GM21717 (cell line): ENCODE measurements at regions not wholly inside any gene's neighbourhood (a gene's known extent, or its start where the extent isn't known, plus 50 kb on each side); places are given as distances from the start of the nearest gene placed in this dataset.

Source experiments
- ATAC-seq: cut with Tn5 transposase; IDR thresholded peaks from one replicate; pipeline ENCODE4 v1.9.1; 2021; ENCODE audit warnings: mild to moderate bottlenecking, moderate library complexity; ENCODE audit not compliant: unreplicated experiment

GRCh38 chr16:52237823-52238222 is 309.1 kb downstream of the TOX3 start:
- ATAC-seq, result no peak

GRCh38 chr16:52235186-52235585 is 311.8 kb downstream of the TOX3 start:
- no peak for ATAC-seq

- ATAC-seq, result no peak
Measured at GRCh38 chr16:52234626-52235025, 312.3 kb downstream of the TOX3 start.

- no peak for ATAC-seq
Measured at GRCh38 chr16:52229471-52229870, 317.5 kb downstream of the TOX3 start.

GRCh38 chr16:52227851-52228250 is 319.1 kb downstream of the TOX3 start:
- no peak for ATAC-seq

- ATAC-seq, result no peak
Measured at GRCh38 chr16:52212841-52213240, 334.1 kb downstream of the TOX3 start.

- ATAC-seq, result no peak
Measured at GRCh38 chr16:52209227-52209626, 337.7 kb downstream of the TOX3 start.

- ATAC-seq, result no peak
Measured at GRCh38 chr16:52203096-52203495, 343.8 kb downstream of the TOX3 start.

GRCh38 chr16:52193441-52193840 is 353.5 kb downstream of the TOX3 start:
- no peak for ATAC-seq

GRCh38 chr16:52191531-52192134 is 355.3 kb downstream of the TOX3 start:
- peak; percentile 72 for ATAC-seq

- no peak for ATAC-seq
Measured at GRCh38 chr16:52184336-52184735, 362.6 kb downstream of the TOX3 start.

- ATAC-seq, result no peak
Measured at GRCh38 chr16:52182840-52183239, 364.1 kb downstream of the TOX3 start.

- no peak for ATAC-seq
Measured at GRCh38 chr16:52174168-52174567, 372.8 kb downstream of the TOX3 start.

GRCh38 chr16:52171481-52171880 is 375.5 kb downstream of the TOX3 start:
- no peak for ATAC-seq

GRCh38 chr16:52167328-52167727 is 379.6 kb downstream of the TOX3 start:
- no peak for ATAC-seq

- ATAC-seq, result no peak
Measured at GRCh38 chr16:52165961-52166360, 381.0 kb downstream of the TOX3 start.

- ATAC-seq, result no peak
Measured at GRCh38 chr16:52149003-52149402, 397.9 kb downstream of the TOX3 start.

- no peak for ATAC-seq
Measured at GRCh38 chr16:52141871-52142270, 405.1 kb downstream of the TOX3 start.

GRCh38 chr16:52128361-52128760 is 418.6 kb downstream of the TOX3 start:
- ATAC-seq, result no peak

- ATAC-seq, result no peak
Measured at GRCh38 chr16:52123842-52124241, 423.1 kb downstream of the TOX3 start.

- no peak for ATAC-seq
Measured at GRCh38 chr16:52123061-52123839, 423.7 kb downstream of the TOX3 start.

- no peak for ATAC-seq
Measured at GRCh38 chr16:52117171-52117570, 429.8 kb downstream of the TOX3 start.

- ATAC-seq, result no peak
Measured at GRCh38 chr16:52114379-52114778, 432.6 kb downstream of the TOX3 start.
